Stimulated activated CD4-positive, alpha-beta T cell treated with anti-CD3 and anti-CD28 coated beads, Interleukin-1b, Interleukin-23, amount 100 ng/mL, for 4 hours (primary cell): ENCODE measurements at regions not wholly inside any gene's neighbourhood (a gene's known extent, or its start where the extent isn't known, plus 50 kb on each side); places are given as distances from the start of the nearest gene placed in this dataset.
"Not testable (repeated sequence)": the region's sequence is repeated elsewhere in the genome, so short reads cannot be mapped to it uniquely, and the experiment has no call there.

Source experiments
- DNase-seq, 2 donors: peaks; one replicate each; pipeline ENCODE4 v3.0.0-alpha.2; 2020; ENCODE audit warnings: low read depth in 2 of 2

DNA sequence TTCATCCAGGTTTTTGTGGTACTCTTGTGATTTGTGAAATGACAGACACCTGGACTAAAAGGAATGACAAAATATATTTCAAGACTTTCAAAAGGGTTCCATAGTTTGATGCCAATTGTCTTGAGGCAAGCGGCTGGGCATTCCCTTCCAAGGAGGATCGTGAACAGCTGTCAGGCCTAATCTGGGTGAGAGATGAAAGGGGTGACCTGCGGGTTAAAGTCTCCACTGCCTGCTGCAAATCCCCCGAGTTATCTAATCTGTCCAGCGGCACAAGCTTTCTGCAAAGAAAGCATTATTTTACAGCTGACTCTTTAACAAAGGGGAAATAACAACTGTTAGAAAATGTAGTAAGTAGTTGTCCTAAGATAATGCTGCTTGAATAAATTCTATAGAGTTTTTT lies 128.7 kb upstream of the MB21D2 start:
- no peak for DNase-seq

DNA sequence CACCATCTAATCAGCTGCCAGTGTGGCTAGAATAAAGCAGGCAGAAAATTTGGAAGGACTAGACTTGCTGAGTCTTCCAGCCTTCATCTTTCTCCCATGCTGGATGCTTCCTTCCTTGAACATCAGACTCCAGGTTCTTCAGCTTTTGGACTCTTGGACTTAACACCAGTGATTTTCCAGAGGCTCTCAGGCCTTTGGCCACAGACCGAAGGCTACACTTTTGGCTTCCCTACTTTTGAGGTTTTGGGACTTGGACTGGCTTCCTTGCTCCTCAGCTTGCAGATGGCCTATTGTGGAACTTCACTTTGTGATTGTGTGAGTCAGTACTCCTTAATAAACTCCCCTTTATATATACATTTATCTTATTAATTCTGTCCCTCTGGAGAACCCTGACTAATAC lies 129.8 kb upstream of the MB21D2 start:
- DNase-seq = not testable (repeated sequence)

DNA sequence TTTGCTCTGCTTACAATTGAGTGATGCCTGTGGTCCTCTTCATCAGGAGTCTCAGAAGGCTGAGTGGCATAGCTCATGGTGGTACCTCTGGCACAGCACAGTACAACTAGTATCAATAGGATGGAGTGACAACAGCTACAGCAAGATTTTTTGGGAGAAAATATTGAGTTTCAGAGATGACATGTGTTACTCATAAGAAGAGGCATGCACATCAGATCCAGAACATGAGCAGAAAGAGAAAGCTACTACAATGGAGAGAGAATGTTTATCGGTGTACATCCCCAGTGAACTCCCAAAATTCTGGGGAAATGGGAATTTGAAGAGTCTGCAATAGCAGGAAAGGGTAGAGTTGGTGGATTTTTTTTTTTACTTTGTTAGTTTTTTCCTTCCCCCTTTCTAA lies 130.5 kb upstream of the MB21D2 start:
- DNase-seq = no peak

DNA sequence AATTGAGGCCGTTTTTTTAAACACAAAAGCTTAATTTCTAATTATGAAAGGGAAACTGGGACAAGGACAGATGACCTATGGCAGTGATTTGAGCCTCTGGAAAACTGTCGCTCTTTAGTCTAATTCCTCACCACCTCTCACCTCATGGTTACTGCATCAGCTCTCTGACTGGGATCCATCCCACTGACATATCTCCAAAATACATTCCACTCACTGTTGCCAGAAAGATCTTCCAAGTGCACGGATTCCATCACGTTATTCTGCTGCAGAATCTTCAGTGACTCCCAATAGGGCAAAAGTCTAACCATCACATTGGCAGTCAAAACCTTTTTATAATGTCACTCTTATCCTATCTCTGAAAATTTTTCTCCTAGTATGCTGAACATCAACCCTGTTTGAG lies 132.3 kb upstream of the MB21D2 start:
- no peak for DNase-seq

DNA sequence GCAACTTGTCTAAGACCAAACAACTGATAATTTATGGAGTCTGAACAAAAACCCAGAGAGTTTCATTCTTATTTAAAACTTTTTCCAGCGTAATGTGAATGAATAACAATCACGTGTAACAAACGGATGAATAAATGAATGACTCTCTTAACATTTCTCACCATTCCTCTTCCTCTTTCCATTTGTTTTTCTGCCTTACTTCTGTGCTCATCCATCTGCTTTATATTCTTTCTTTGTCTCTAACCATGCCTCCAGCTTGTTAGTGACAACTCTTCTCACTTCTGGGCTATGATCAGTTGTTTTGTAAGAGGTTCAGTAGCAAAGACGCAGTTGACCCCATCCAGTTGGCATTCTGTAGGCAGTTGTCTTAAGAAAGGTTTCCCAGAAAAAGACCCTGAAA lies 133.7 kb upstream of the MB21D2 start:
- DNase-seq = no peak

DNA sequence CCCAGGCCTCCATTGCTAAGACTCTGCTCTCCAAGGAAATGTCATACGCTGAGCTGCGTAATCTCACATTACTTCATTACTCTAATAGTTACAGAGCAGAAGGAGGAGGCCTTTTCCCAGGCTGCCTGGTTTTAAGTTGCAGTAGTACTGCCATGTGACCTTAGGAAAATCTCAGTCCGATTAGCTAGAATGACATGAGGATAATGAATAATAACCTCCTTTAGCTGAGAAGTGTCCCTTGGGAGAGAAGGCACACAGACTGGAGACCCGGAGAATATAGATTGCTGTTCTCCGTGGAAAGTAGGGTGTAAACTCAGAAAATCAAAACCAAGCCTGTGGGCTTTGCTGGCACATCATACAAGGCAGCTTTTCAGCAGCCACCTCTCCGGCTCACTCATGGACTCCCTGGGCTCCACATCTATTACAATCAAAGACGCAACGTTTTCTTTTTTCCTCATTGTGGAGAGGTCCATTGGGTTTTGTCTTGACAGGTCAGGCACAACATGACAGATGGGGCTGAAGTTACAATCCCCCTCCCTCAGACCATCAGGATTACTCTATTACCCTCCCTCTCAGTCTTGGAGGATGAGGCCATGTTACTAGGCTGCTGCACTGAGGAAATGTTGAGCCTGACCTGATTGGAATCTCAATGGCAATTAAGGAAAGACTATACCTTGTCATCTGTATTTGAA lies 134.8 kb upstream of the MB21D2 start:
- no peak for DNase-seq

DNA sequence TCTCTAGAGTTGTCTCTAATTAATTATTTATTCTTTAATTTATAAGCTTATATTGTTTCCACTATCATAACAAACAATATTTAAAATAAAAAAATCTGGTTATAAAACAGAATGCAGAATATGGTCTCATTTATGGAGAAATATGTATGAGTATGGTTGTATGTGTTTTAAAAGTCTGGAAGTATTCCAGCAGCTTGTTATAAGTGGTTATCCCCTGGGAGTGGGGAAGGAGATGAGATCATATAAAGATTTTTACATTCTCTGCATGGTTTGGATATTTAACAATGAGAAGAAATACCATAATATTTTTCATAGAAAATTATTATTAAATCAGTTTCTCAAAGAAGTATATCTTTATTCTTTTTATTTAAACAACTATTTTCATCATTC lies 135.4 kb upstream of the MB21D2 start:
- DNase-seq = no peak

DNA sequence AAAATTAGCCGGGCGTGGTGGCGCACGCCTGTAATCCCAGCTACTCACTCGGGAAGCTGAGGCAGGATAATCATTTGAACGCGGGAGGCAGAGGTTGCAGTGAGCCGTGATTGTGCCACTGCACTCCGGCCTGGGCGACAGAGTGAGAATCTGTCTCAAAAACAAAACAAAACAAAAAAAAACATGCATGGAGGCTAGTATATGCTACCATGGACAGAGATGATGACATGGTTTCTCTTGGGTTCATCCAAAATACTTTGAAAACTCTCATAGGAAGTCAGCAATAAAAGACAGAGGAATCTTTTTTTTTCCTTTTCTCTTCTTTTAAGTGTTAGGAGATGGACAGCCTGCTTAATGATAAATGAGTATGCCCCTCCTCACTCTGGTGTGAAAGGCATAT lies 137.7 kb upstream of the MB21D2 start:
- DNase-seq = no peak

DNA sequence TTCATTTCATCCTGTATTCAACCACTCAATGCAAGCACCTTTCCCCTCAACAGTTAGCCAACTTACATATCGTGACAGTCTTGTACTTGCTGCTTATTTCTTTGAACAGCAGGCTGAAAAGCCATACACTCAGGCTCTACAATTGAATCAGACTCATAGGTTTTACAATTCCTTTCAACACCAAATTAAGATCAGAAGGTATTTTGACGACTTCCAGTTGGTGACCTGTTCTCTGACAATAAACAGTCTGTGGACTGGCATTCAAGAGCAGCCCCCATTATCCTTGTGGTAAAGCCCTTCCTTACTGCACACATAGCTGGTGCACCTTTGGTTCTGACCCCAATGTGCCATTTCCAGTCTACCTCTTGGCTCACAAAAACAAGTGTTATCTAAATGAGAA lies 140.0 kb upstream of the MB21D2 start:
- no peak for DNase-seq

DNA sequence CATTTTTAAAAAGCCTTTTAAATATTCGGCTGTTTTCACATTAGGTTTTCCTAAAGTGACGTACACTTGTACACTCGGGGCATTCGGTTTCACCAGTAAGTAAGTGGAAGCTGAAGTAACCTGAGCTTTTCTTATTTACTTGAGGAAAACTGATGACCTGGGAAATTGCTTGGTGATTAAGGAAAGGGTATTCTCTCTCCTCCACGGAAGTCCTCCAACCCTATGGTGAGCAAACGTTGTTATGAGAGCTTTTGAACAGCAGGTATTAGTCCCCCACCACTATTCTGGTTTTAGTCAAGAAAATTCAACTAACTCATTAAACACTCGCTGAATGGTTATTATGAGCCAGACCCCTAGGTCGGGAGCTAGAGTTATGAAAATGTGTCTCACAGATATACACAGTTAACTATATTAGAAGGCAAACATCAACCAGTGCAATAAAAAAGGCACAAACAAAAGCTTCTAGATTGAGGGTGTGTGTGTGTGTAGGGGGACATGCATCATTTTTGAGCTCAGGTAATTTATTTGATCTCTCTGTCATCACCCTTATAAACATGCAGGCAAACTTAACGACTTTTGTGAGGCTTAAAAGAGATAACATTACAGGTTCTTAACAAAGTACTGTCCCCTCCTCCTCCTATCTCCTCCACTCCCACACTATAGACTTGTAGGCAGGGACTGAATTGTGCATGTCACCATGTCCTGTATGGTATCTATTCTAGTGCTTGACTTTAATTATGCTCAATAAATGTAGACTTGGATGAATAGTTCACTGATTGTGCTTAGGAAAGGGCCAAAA lies 143.3 kb upstream of the MB21D2 start:
- DNase-seq = no peak

DNA sequence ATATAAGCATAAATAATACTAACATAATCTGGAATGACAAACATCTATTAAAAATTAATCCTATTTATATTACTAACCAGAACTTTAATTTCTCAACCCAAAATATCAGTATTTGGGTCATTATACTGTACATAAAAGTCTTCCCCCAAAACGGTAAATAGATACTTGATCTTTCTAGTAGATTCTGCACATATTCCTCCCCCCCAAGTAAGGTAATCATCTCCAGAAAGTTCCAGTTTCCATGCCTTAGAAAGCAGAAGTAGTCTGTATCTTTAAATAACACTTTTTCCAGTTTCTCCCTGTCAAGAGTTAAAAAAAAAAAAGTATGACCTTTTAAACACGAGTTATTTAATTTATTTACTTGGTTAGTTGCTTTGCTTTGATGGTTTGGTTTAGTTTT lies 150.7 kb upstream of the MB21D2 start:
- no peak for DNase-seq

DNA sequence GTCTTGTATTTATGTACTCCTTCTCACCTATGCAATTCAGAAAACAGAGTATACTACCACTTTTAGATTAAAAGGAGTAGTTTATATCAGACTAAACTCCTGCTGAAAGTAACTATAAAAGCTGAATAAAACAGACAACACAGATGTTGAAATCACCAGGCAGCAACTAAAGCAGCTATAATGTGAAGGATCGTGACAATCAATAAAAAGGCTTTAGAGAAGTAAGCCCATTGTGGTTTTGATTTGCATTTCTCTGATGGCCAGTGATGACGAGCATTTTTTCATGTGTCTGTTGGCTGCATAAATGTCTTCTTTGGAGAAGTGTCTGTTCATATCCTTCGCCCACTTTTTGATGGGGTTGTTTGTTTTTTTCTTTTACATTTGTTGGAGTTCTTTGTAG lies 152.1 kb upstream of the MB21D2 start:
- not testable (repeated sequence) for DNase-seq

DNA sequence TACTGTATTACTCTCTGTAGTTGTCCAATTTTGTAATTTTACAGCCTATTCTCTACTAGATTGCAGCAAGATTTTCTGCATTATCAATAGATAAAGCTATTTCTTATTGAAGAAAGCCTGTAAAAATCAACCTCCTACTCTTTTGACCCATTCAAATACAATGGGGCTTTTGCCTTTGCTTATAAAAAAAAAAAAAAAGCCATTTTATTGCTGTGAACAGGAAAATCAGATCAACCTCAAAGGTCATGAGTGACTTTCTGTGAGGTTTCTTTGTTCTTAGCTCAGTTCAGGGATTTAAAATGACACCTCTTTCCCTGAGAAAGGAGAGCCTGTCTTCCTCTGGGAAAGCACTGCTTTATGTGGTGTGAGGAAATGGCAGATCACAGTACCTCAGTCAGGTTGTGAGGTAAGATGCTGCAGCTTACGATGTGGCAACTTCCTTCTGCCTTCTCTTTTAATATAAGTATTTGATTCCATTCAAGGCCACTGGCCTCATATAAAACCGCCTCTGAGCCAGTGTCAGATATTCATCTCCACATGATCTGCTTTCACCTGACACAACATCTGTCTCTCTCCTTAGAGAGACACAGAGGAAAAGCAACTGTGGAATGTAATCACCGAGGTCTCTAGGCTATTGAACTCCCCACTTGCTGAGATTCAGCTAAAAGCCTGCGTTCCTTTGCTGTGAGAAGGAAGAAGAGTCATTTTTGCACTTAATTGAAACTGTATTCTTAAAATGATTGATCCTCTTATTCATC lies 161.5 kb upstream of the MB21D2 start:
- DNase-seq = no peak

DNA sequence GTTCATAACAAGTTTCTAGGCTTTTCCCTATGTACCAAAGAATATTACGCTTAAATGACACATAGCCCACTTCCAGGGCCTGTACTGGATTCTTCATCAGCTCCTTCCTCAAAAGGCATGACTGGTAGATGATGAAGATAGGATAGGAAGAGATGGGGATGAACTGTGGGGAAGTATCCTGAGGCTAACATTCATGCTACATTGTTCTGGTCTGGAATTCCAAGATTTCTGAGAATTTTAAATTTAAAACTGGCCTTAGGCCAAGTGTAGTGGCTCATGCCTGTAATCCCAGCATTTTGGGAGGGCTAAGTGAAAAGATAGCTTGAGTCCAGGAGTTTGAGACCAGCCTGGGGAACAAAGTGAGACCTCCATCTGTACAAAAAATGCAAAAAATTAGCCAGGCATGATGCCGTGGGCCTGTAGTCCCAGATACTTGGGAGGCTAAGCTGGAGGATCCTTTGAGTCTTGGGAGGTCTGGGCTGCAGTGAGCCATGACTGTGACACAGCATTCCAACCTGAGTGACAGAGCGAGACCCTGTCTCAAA lies 160.1 kb upstream of the PLAAT1 start:
- DNase-seq = no peak

DNA sequence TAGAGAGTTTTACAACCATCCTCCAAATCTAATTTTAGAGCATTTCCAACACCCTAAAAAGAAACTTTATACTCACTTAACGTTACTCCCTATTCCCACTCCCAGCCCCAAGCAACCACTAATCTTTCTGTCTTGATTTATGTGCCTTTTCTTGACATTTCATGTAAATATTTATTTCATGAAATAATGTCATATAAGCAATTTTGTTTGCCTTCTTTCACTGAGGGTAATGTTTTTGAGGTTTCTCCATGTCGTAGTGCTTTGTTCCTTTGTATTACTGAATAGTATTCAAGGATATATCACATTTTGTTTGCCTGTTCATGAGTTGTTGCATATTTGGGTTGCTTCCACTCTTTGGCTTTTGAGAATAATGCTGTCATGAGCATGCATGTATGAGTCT lies 155.4 kb upstream of the PLAAT1 start:
- no peak for DNase-seq

DNA sequence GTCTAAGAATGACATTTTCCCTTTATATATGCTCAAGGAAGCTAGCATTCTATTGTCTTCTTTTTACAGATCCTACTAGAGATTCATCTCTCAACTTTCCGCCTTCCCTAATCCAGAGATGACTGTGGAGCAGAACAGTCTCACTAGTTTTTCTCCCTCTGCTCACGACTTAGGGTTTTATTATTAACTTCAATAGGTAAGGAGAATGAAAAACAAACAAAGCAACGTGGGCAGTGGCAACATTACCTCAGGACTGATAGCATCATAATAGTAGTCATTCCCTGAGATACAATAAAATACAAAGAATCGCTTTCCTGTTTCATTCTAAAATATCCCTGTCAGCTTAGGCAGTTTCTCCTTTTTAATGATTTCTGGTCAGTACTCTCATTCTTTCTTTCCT lies 154.3 kb upstream of the PLAAT1 start:
- no peak for DNase-seq

DNA sequence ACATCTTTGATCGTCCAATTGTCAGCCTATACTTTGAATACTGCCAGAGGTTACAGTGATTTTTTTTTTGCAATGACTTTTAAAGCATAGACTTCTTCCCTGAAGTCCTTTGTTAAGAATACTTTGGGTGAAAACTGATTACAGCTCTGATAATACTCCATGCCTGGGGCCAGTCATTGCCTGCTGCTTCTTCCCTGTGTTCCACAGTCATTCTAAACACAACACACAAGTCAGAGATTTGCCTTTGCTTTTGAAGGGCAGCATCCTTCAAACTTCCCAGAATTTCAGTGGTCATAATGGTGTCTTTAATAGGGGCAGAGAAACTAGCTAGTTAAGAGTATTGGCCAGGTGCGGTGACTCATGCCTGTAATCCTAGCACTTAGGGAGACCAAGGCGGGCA lies 153.7 kb upstream of the PLAAT1 start:
- no peak for DNase-seq

DNA sequence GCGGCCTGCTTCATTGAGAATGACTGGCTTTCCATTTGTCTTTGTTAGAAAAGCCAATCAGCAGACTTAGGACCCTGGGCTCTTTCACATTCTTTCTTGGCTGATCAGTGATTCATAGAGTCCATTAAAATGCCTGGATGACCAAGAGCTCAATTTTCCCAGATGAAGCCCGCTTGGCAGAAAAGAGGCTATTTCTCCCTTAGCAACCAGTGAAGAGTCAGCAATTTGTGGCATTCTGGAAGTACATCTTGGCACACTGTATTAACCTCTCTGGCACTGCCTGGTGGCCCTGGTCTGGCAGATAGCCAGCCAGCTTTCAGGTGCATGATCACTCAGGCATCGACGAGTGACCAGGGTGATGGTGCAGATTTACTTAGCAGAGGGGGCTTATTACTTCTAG lies 145.7 kb upstream of the PLAAT1 start:
- no peak for DNase-seq

DNA sequence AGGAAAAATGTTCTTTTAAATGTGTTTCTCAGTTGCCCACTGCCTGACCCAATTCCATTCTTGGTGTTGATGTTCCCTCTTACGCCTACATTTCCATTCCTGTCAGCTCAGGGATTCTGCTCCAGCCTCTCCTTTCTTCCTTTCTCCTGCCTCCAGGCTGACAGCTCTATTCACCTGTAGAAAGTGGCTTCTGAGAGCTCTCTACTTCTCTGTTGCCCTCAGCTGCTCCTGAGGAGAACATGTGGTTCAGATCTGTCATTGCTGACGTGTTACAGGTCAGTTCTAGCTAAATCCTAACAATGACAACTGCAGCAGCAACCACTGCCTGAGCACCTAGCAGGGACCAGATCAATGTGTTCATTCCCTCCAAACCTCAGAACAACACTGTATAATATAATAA lies 144.9 kb upstream of the PLAAT1 start:
- DNase-seq = no peak

DNA sequence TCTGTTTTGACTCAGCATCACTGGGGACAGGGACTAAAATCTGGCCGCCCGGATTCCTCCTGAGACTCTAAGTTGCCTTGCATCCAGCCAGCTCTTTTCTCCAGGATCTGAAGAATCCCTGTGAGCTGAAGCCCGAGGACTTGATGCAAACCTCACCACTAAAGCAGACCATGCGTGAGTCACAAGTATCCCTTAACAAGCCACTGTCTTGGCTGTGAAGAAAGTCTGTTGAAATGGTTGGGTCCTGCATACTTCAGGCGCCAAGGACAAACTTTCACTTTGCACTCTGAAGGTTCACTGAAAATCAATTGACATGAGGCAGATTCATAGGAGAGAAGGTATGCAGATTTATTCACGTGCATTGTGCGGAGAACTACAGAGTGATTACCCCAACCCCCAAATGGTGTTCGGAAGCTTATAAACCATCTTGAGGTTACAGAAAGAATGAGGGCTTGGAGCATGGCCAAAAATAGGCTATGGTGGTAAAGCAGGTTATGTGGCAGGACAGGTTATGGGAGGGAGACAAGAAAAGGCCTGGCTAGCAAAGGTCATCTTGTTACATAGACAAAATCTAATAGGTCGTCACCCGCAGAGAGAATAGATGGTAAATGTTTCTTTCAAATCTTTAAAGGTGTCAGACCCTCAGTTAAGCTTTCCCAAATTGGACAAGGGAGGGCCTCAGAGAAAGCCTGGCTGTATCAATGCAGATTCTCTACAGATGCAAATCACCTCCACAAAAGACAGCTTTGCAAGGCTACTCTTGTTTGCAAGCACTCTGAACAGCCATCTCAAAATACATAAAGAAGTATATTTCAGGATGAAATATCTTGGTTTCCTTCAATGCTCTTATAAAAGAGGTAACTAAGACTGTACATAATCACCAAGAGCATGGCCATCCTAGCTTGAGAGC lies 126.3 kb upstream of the PLAAT1 start:
- no peak for DNase-seq

DNA sequence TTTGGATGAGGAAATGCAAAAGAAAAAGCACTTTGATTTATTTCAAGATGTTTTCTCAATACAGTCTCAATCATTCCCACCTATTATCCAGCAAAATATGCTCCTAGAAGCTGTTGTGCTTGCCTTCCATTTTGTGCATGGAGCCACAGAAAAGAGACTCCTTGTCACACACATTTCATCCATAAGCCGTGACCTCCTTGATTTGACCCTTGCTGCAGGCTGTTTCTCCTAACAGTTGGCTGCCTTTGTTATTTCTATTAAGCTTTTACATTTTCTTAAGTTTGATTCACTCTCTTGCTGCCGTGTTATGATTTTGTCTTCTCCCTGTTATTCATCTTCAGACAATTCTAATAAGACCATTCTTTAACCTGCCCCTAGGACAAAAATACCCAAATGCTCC lies 124.2 kb upstream of the PLAAT1 start:
- no peak for DNase-seq

DNA sequence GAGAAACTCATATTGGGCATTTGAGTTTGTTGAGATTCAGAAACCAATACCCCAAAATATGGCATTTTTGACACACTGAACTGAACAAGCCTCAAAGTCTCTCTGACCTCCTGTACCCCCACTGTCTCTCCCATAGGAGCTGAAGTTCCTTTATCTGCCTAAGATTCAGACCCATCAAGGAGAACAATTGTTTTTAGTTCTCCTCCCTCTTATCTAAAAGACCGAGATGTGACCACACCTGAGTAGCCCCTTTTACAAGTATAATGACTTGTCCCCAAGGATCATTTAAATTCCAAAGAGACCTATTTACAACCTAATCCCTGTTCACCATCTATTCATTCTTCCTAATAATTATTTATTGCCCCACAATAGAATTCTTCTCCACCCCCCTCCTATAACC lies 122.1 kb upstream of the PLAAT1 start:
- no peak for DNase-seq
